ENCODE measurements at regions not wholly inside any gene's neighbourhood (a gene's known extent, or its start where the extent isn't known, plus 50 kb on each side); places are given as distances from the start of the nearest gene placed in this dataset.

DNA sequence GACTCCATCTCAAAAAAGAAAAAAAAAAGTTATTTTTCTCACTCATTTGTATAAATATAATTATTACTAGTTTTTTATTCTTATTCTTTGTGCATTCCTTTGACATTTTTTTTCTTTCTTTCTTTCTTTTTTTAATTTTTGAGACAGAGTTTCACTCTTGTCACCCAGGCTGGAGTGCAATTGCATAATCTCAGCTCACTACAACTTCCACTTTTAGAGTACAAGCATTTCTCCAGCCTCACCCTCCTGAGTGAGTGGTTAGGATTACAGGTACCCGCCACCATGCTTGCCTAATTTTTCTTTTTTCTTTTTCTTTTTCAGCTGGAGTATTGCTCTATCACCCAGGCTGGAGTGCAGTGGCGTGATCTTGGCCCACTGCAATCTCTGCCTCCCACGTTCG, 51.4 kb upstream of the JARID2 start:
- ATAC-seq = no peak
- TF ChIP-seq, protein P1, sequence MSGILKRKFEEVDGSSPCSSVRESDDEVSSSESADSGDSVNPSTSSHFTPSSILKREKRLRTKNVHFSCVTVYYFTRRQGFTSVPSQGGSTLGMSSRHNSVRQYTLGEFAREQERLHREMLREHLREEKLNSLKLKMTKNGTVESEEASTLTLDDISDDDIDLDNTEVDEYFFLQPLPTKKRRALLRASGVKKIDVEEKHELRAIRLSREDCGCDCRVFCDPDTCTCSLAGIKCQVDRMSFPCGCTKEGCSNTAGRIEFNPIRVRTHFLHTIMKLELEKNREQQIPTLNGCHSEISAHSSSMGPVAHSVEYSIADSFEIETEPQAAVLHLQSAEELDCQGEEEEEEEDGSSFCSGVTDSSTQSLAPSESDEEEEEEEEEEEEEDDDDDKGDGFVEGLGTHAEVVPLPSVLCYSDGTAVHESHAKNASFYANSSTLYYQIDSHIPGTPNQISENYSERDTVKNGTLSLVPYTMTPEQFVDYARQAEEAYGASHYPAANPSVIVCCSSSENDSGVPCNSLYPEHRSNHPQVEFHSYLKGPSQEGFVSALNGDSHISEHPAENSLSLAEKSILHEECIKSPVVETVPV (CRISPR knock-in tag; IDR thresholded peaks at IDR 0.05) = no peak
- TF ChIP-seq SNAI2 (CRISPR knock-in tag; IDR thresholded peaks at IDR 0.05) (no peak), PPARA (CRISPR knock-in tag; IDR thresholded peaks at IDR 0.05; ENCODE audit: borderline replicate concordance) (no peak), ZC3H10 (CRISPR knock-in tag; IDR thresholded peaks at IDR 0.05) (no peak), ZNF565 (CRISPR knock-in tag; conservative IDR thresholded peaks at IDR 0.05; ENCODE audit: low read depth) (no peak), RARB (CRISPR knock-in tag; IDR thresholded peaks at IDR 0.05) (no peak), ARNTL (CRISPR knock-in tag; IDR thresholded peaks at IDR 0.05; ENCODE audit: borderline replicate concordance, low read depth) (no peak)
- TF ChIP-seq, protein P2, sequence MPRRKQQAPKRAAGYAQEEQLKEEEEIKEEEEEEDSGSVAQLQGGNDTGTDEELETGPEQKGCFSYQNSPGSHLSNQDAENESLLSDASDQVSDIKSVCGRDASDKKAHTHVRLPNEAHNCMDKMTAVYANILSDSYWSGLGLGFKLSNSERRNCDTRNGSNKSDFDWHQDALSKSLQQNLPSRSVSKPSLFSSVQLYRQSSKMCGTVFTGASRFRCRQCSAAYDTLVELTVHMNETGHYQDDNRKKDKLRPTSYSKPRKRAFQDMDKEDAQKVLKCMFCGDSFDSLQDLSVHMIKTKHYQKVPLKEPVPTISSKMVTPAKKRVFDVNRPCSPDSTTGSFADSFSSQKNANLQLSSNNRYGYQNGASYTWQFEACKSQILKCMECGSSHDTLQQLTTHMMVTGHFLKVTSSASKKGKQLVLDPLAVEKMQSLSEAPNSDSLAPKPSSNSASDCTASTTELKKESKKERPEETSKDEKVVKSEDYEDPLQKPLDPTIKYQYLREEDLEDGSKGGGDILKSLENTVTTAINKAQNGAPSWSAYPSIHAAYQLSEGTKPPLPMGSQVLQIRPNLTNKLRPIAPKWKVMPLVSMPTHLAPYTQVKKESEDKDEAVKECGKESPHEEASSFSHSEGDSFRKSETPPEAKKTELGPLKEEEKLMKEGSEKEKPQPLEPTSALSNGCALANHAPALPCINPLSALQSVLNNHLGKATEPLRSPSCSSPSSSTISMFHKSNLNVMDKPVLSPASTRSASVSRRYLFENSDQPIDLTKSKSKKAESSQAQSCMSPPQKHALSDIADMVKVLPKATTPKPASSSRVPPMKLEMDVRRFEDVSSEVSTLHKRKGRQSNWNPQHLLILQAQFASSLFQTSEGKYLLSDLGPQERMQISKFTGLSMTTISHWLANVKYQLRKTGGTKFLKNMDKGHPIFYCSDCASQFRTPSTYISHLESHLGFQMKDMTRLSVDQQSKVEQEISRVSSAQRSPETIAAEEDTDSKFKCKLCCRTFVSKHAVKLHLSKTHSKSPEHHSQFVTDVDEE (CRISPR knock-in tag; IDR thresholded peaks at IDR 0.05) = no peak
